HepG2 (cell line): ENCODE measurements at regions not wholly inside any gene's neighbourhood (a gene's known extent, or its start where the extent isn't known, plus 50 kb on each side); places are given as distances from the start of the nearest gene placed in this dataset.

Experiments used
- ATAC-seq: fragments of 200-7000 bp; cut with Tn5 transposase; 3 replicates; pipeline ENCODE4 v1.9.1; 2020; ENCODE audit warnings: mild to moderate bottlenecking, moderate library complexity
- BruUV-seq: library from RNA; stranded (reverse); fragments of 400-500 nt; replicated peaks from 2 replicates; lab custom pipeline; 2021; lab: Mats Ljungman, UMichigan
- CTCF ChIA-PET: fragments of 300-600 bp; formaldehyde crosslinking; extraction: SDS; loops from one replicate; lab custom pipeline; 2021; ENCODE audit warnings: low total read pairs, inconsistent platforms, low intra/inter-chr PET ratio; lab: Yijun Ruan, JAX
- POLR2A ChIA-PET: fragments of 350-600 bp; sonication (Branson Sonifier 250); formaldehyde crosslinking; loops from one replicate; lab custom pipeline; 2020; ENCODE audit warnings: antibody characterized with exemption, inconsistent platforms; lab: Yijun Ruan, JAX
- DNase-seq: peaks from one replicate; pipeline ENCODE4 v3.0.0-alpha.2; 2015; ENCODE audit warnings: low spot score
- FAIRE-seq: peaks from 3 replicates; lab custom pipeline; 2011; peaks lifted over from hg19 to GRCh38; lab: Jason Lieb, UNC
- H2AFZ ChIP-seq: one replicate; pipeline ENCODE4 v1.6.1; 2011; ENCODE audit warnings: low read length, inconsistent platforms
- H3K27ac ChIP-seq: fragments of 300-600 bp; 3 replicates; pipeline ENCODE4 v1.8.0; 2011; ENCODE audit warnings: mixed run types, mild to moderate bottlenecking, mixed read lengths, low read length, inconsistent platforms; ENCODE audit not compliant: insufficient read depth; ENCODE audit errors: extremely low read length
- H3K27me3 ChIP-seq, 2 experiments: fragments of 200-600 bp in 1 of 2; 2 replicates in 1 of 2; 3 replicates in 1 of 2; pipeline versions ENCODE4 v1.6.0 to v1.8.0; 2011; ENCODE audit warnings: low read length in 2 of 2, mild to moderate bottlenecking in 2 of 2, moderate library complexity in 2 of 2, inconsistent platforms in 1 of 2; ENCODE audit not compliant: insufficient read depth in 2 of 2, control insufficient read depth in 1 of 2
- H3K36me3 ChIP-seq, 2 experiments: fragments of 200-600 bp in 1 of 2; replicated peaks in 1 of 2; 2 replicates in 1 of 2; 3 replicates in 1 of 2; pipeline versions ENCODE4 v1.5.1 to v1.8.0; 2011; ENCODE audit warnings: low read length in 2 of 2, inconsistent platforms in 1 of 2; ENCODE audit not compliant: insufficient read depth in 2 of 2, control insufficient read depth in 1 of 2
- H3K4me1 ChIP-seq: 2 replicates; pipeline ENCODE4 v1.5.1; 2012; ENCODE audit warnings: low read length, inconsistent platforms; ENCODE audit not compliant: insufficient read depth
- H3K4me2 ChIP-seq: 2 replicates; pipeline ENCODE4 v1.6.0; 2011; ENCODE audit warnings: low read depth, low read length, inconsistent platforms
- H3K4me3 ChIP-seq, 3 experiments: fragments of 200-600 bp in 1 of 3; sonication (generic), shearing (Covaris generic) in 1 of 3; replicated peaks in 1 of 3; 2 replicates each; pipeline ENCODE4 v1.5.1; 2011 to 2016; ENCODE audit warnings: low read length in 3 of 3, inconsistent platforms in 2 of 3, low read depth in 2 of 3, mild to moderate bottlenecking in 2 of 3, control low read depth in 1 of 3, mixed read lengths in 1 of 3; ENCODE audit not compliant: insufficient read depth in 1 of 3
- H3K79me2 ChIP-seq: one replicate; pipeline ENCODE4 v1.6.1; 2011; ENCODE audit warnings: low read length, inconsistent platforms; ENCODE audit not compliant: insufficient read depth
- H3K9ac ChIP-seq: 2 replicates; pipeline ENCODE4 v1.6.0; 2011; ENCODE audit warnings: mild to moderate bottlenecking, low read depth, low read length, inconsistent platforms; ENCODE audit not compliant: insufficient read depth
- H3K9me3 ChIP-seq: 2 replicates; pipeline ENCODE4 v1.5.1; 2012; ENCODE audit warnings: mild to moderate bottlenecking, low read length
- H4K20me1 ChIP-seq: 2 replicates; pipeline ENCODE4 v1.6.0; 2011; ENCODE audit warnings: inconsistent platforms, mild to moderate bottlenecking, low read length, moderate library complexity; ENCODE audit not compliant: insufficient read depth
- HBP1 ChIP-seq: IDR thresholded peaks from 2 replicates; pipeline ENCODE4 v1.6.1; 2016; ENCODE audit warnings: low read depth, control low read depth
- HOXA7 ChIP-seq: sonication (generic); formaldehyde crosslinking; IDR thresholded peaks from 2 replicates; pipeline ENCODE4 v1.8.1; 2022; ENCODE audit warnings: mild to moderate bottlenecking, missing genetic modification reagents, moderate library complexity
- NBN ChIP-seq: fragments of 450-650 bp; conservative IDR thresholded peaks from 2 replicates; pipeline ENCODE4 v1.6.1; 2017
- REXO4 ChIP-seq: sonication (generic); formaldehyde crosslinking; IDR thresholded peaks from 2 replicates; pipeline ENCODE4 v1.8.0; 2022; ENCODE audit warnings: missing genetic modification reagents, mild to moderate bottlenecking, borderline replicate concordance
- ZFP91 ChIP-seq: sonication (generic); formaldehyde crosslinking; IDR thresholded peaks from 2 replicates; pipeline ENCODE4 v1.9.0; 2022; ENCODE audit warnings: missing genetic modification reagents, mild to moderate bottlenecking, borderline replicate concordance
- ZNF24 ChIP-seq: fragments of 450-650 bp; IDR thresholded peaks from 2 replicates; pipeline ENCODE4 v1.6.1; 2017; ENCODE audit warnings: antibody characterized with exemption, mild to moderate bottlenecking
- ZNF318 ChIP-seq: sonication (generic); formaldehyde crosslinking; IDR thresholded peaks from 2 replicates; pipeline ENCODE4 v1.4.0; 2020; ENCODE audit warnings: mild to moderate bottlenecking, missing genetic modification reagents
- ZNF367 ChIP-seq: sonication (generic); formaldehyde crosslinking; IDR thresholded peaks from 2 replicates; pipeline ENCODE4 v1.4.0; 2020; ENCODE audit warnings: missing genetic modification reagents, borderline replicate concordance
- ZSCAN20 ChIP-seq: sonication (generic); formaldehyde crosslinking; IDR thresholded peaks from 2 replicates; pipeline ENCODE4 v1.4.0; 2020; ENCODE audit warnings: missing genetic modification reagents, mild to moderate bottlenecking, borderline replicate concordance
- WGBS: methylation state at CpG from one replicate; pipeline ENCODE4 v1.1.6; 2017; ENCODE audit warnings: low lambda C conversion rate; 5-methylcytosine and 5-hydroxymethylcytosine counted together
- in situ Hi-C: cut with HindIII; loops from 2 replicates; pipeline ENCODE4 v1.10.0; 2017; ENCODE audit warnings: low pct_unique_long_range_greater_than_20kb; ENCODE audit not compliant: extremely low pct_ligation_motif_present
- intact Hi-C: fragments of 100-400 bp; cut with micrococcal nuclease; formaldehyde crosslinking; loops from one replicate; pipeline ENCODE4 v1.10.0; 2022; ENCODE audit not compliant: unreplicated experiment

DNA sequence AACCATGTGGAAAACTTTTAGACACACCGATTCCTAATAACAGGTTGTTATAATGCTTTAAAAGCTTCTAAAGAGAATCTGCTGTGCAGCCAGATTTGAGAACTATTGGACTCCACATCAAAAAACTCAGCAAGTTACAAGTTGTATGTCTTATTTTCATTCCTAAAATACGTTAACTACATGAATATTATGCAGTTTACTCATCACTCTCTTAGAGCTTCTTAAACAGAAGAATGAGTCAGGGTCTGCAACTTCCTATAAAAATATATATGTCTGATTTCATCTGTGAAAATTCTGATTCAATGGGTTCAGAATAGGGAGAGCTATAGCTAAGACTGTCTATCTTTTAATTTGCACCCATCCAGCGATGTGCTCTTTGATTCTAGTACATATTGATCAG, 244.2 kb upstream of the EPHA3 start (continued):
- no peak for TF ChIP-seq ZNF318 (CRISPR knock-in tag)

- in situ Hi-C loops: no loop called here
- H3K79me2 ChIP-seq: no peaks in the 10 kb centered on the region
- no peak for FAIRE-seq
- DNase-seq: no peak
- no peak overlapping the region for H2AFZ ChIP-seq
- POLR2A ChIA-PET: no interaction called here
- no peak for ATAC-seq
- H3K27ac ChIP-seq: no peak overlapping the region
- no TSS peak for BruUV-seq
- 41% methylated on average over 4 of the region's 4 CpGs for WGBS
- no peaks in the 10 kb centered on the region; a peak in 1 of 5 replicates for H3K27me3 ChIP-seq
- CTCF ChIA-PET: no interaction called here
- no peaks in the 10 kb centered on the region for H3K9me3 ChIP-seq
- H3K4me1 ChIP-seq: no peaks in the 10 kb centered on the region
- no peak overlapping the region for H3K9ac ChIP-seq
- intact Hi-C loops: no loop called here
- no peaks in the 10 kb centered on the region for H4K20me1 ChIP-seq
- H3K4me2 ChIP-seq: no peak overlapping the region
- no peaks in the 10 kb centered on the region for H3K36me3 ChIP-seq
- no peak overlapping the region for H3K4me3 ChIP-seq
- no peak for TF ChIP-seq HOXA7
- TF ChIP-seq ZNF367 (CRISPR knock-in tag): no peak
- TF ChIP-seq HBP1 (CRISPR knock-in tag): no peak
- no peak for TF ChIP-seq ZNF24
- no peak for TF ChIP-seq REXO4 (CRISPR knock-in tag)
- TF ChIP-seq ZFP91 (CRISPR knock-in tag): no peak
- no peak for TF ChIP-seq NBN
- no peak for TF ChIP-seq ZSCAN20
These were observed 230.7 kb upstream of the EPHA3 start for GRCh38 chr3:88876724-88877123.
